ENCODE measurements at regions not wholly inside any gene's neighbourhood (a gene's known extent, or its start where the extent isn't known, plus 50 kb on each side); places are given as distances from the start of the nearest gene placed in this dataset.
"Not testable (repeated sequence)": the region's sequence is repeated elsewhere in the genome, so short reads cannot be mapped to it uniquely, and the experiment has no call there.

- DNase-seq: no peak
Measured at GRCh38 chr7:81273601-81274397, 354.9 kb upstream of the SEMA3C start.

GRCh38 chr7:81272176-81272575, 353.3 kb upstream of the SEMA3C start:
- DNase-seq: no peak

GRCh38 chr7:81268551-81268950, 349.7 kb upstream of the SEMA3C start:
- no peak for DNase-seq

- DNase-seq: no peak
Measured at GRCh38 chr7:81267508-81267907, 348.7 kb upstream of the SEMA3C start.

GRCh38 chr7:81264116-81264515, 345.3 kb upstream of the SEMA3C start:
- DNase-seq: no peak

GRCh38 chr7:81260152-81260551, 341.3 kb upstream of the SEMA3C start:
- DNase-seq: no peak

GRCh38 chr7:81256991-81257390, 338.1 kb upstream of the SEMA3C start:
- no peak for DNase-seq

GRCh38 chr7:81248420-81248819, 329.6 kb upstream of the SEMA3C start:
- DNase-seq: no peak

GRCh38 chr7:81247364-81247763, 328.5 kb upstream of the SEMA3C start:
- not testable (repeated sequence) for DNase-seq

GRCh38 chr7:81245353-81245752, 326.5 kb upstream of the SEMA3C start:
- DNase-seq: no peak

- no peak for DNase-seq
Measured at GRCh38 chr7:81244224-81244623, 325.4 kb upstream of the SEMA3C start.

GRCh38 chr7:81236560-81236959, 317.7 kb upstream of the SEMA3C start:
- DNase-seq: no peak

GRCh38 chr7:81235997-81236396, 317.1 kb upstream of the SEMA3C start:
- no peak for DNase-seq

- no peak for DNase-seq
Measured at GRCh38 chr7:81234896-81235295, 316.0 kb upstream of the SEMA3C start.

- DNase-seq: no peak
Measured at GRCh38 chr7:81233208-81233940, 314.5 kb upstream of the SEMA3C start.

- no peak for DNase-seq
Measured at GRCh38 chr7:81232084-81232799, 313.4 kb upstream of the SEMA3C start.

GRCh38 chr7:81231301-81231838, 312.5 kb upstream of the SEMA3C start:
- DNase-seq: no peak

- DNase-seq: no peak
Measured at GRCh38 chr7:81226234-81226633, 307.4 kb upstream of the SEMA3C start.

GRCh38 chr7:81222692-81223091, 303.8 kb upstream of the SEMA3C start:
- DNase-seq: not testable (repeated sequence)

GRCh38 chr7:81221527-81222217, 302.8 kb upstream of the SEMA3C start:
- DNase-seq: no peak

- DNase-seq: no peak
Measured at GRCh38 chr7:81218480-81219106, 299.7 kb upstream of the SEMA3C start.

- DNase-seq: no peak
Measured at GRCh38 chr7:81213394-81213793, 294.5 kb upstream of the SEMA3C start.
